ENCODE measurements at regions not wholly inside any gene's neighbourhood (a gene's known extent, or its start where the extent isn't known, plus 50 kb on each side); places are given as distances from the start of the nearest gene placed in this dataset.

DNA sequence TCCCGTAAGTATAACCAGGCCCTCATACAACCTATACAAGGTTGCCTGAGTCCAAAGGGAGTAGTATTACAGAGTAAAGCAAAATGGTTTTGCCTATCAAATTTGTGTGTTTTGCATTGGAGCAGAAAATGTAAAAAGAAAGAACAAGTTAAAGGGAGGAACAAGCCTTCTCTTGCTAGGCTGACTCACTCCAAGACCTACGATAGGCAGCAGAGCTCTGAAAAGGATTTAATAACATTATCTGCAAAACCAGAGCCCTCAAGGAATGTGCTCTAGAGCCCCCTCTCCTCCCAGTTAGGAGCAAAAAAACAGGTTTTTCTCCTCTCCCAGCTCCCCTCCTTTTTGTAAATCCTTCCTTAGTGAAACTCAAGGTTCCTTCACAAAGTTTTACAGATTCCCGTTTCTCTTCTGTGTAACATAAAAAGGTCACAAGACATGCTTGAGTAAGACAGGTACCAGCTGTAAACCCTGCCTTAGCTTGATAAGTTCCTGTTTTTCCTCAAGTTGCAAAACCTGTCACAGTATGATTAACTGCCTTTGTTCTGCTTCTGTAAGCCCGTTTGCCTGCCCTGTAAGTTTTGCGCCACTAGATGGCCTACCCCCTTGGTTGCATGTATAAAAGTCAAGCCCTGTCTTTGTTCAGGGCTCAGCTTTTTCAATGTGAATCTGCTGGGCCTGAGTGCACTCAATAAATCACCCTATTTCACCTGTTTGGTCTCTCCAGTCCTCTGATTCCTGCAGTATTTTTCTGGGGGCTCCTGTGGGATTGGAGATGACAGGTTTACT is 498.2 kb downstream of the KCNA4 start:
- TF ChIP-seq, protein P1, sequence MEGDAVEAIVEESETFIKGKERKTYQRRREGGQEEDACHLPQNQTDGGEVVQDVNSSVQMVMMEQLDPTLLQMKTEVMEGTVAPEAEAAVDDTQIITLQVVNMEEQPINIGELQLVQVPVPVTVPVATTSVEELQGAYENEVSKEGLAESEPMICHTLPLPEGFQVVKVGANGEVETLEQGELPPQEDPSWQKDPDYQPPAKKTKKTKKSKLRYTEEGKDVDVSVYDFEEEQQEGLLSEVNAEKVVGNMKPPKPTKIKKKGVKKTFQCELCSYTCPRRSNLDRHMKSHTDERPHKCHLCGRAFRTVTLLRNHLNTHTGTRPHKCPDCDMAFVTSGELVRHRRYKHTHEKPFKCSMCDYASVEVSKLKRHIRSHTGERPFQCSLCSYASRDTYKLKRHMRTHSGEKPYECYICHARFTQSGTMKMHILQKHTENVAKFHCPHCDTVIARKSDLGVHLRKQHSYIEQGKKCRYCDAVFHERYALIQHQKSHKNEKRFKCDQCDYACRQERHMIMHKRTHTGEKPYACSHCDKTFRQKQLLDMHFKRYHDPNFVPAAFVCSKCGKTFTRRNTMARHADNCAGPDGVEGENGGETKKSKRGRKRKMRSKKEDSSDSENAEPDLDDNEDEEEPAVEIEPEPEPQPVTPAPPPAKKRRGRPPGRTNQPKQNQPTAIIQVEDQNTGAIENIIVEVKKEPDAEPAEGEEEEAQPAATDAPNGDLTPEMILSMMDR (IDR thresholded peaks at IDR 0.05): no peak
- no peak for TF ChIP-seq POLR2A (IDR thresholded peaks at IDR 0.05)

All from thyroid gland (tissue), 4 donors.